T-helper 1 cell treated with Interleukin-12 subunit alpha and Interleukin-12 subunit beta and Interleukin-4 antibody, amounts not matched to agents 30 ng/mL and 1 ng/mL, for 36 hours (primary cell): ENCODE measurements at regions not wholly inside any gene's neighbourhood (a gene's known extent, or its start where the extent isn't known, plus 50 kb on each side); places are given as distances from the start of the nearest gene placed in this dataset.

Experiments
- intact Hi-C: fragments of 100-400 bp; cut with micrococcal nuclease; formaldehyde crosslinking; loops from one replicate; pipeline ENCODE4 v1.15.1; 2024

DNA sequence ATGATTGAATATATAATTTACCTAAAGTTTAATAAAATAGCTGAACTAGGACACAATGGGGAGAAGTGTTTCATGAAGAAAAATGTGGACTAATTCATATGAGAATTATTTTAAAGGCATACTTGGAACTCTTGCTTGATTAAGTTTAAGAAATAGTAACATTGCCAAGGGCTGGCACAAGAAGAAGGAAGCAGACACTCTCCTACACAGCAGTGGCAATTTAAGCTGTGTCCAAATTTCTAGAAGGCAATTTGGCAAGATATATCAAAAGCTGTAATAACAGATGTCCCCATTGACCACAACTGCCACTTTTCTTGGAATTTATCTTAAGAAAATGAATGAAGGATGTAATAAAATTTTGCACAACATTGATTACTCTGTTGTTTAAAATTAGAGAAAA is 209.5 kb upstream of the S100G start:
- intact Hi-C loops = loop anchor here (10.0 kb wide), 1 partner anchor 316 kb away; the partner anchor contains the start of gene GRPR

DNA sequence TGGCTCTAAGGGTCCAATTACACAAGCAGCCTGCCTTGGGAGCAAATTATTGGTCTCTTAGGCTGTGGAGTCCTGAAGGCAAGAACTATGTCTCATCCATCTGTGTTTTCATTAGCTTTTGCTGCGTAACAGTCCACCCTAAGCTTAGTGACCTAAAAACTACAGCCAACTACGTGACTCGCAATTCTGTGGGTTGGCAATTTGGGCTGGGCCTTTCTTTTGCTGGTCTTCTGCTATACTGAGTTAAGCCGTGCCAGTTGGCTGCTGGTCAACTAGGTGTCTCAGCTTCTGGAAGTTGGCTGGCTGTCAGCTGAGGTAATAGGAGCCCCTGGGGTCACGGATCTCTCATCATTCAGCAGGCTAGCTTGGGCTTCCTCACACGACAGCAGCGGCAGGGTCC is 205.6 kb upstream of the S100G start:
- intact Hi-C loops = loop anchor here (2.0 to 10.0 kb wide), 2 partner anchors 226 to 320 kb away; partner anchors contain the start of gene GRPR

DNA sequence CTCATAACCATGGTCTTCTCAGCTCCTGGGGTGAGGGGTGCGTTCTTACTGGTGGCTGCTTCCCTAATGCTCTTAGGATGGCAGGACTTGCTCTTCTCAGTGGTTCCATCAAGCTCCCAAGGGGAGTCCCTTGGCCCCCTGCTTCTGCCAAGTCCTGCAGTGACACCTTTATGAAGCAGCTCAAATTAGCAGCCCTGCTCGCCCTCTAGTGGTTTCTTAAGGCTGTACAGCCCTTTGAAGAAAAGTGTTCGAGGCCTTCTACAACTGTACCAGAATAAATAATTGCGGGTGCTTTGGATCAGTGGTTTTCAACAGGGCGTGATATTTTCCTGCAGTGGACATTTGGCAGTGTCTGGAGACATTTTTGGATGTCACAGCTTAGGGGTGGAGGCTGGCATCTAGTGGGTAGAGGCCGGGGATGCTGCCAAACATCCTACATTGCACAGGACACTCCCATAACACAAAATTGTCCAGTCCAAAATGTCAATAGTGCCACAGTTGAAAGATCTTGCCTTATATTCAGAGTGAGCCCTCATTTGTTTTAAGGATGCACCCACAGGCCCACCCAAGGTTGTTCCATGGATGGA is 204.7 kb upstream of the S100G start:
- intact Hi-C loops = loop anchor here (1.0 to 10.0 kb wide), 6 partner anchors 166 to 758 kb away; partner anchors contain the start of gene GRPR

DNA sequence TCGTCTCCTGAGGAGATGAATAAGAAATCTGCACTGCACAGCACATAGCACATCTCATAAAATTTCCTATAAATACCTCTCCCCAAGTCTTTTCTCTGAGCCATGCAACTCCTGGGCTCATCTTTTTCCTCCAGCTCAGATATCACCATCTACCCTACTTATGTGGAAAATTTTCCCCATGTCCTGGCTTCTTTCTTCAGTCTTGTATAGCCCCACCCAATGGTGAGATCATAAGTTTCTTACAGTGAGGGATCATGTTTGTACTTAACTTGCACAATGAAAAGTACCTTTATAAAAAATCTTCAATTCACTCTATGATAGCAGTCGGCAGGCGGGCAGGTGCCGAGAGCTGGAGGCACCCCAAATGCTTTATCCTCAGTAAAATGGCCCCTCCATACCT is 198.6 kb upstream of the S100G start:
- intact Hi-C loops = no loop called here

DNA sequence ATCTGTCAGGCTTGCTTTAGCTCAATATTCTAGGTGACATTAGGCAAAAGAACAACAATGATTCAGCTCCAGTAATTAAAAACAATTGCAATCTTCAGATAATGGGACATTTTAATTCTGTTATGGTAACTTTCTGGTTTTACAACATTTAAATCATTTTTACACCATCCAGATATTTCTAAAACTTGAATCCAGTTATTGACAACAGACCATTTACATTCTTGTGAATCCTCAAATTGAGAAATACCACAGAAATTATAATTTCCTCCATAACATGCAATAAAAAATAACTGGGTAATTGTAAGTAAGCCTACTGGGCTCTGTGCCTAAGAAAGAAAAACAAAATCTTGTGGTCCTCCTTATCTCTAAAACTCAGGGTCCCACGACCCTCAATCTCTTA is 195.0 kb upstream of the S100G start:
- intact Hi-C loops = no loop called here

DNA sequence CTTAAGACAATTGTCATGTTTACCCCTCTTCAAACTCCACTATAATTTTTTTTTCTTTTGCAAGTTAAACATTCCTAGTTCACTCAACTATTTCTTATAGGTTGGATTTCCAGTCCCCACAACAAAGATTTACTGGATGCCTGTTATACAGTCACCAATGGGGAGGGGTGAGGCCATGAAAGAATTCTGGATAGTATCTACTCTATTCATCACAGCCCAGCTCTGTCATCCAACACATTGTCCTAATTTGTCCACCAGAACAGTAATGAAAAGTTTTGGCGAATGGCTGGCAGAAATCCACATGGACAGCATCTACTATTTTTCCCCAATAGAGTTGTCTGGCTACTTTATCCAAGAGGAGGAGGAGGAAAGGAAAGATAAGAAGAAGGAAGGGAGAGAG is 192.7 kb upstream of the S100G start:
- intact Hi-C loops = no loop called here

DNA sequence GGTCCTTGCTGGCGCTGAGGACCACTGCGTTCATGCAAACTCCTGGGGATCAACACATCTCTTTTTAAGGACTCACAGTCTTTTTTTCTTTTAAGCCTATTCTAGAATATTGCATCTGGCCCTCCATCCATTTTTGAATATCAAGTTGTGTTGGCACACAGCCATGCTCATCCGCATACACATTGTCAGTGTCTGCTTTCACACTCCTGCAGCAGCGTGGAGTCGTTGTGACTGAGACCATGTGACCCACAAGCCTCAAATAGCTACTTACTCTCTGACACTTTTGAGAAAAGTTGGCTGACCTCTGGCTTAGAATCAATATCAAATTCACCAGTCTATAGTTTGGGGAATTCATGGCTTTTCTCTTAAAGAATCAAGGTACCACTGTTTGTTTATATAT is 191.8 kb upstream of the S100G start:
- intact Hi-C loops = no loop called here

DNA sequence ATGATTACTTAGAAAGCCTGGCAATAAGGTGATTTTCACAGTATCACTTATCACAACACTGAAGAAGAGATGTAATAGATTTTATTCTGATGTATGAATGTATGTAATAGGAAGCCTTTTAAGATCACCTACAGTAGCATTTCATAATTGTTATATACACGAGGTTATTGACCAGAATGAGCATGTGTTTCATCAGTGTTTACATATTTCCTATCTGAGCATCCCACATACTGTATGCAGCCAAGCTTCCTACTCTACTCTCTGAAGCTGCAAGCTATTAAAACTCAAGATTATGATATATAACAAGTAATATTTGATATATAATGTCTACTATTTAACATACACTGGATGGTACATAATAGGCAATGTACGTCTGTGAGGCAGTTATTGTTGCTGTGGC is 190.9 kb upstream of the S100G start:
- intact Hi-C loops = no loop called here

DNA sequence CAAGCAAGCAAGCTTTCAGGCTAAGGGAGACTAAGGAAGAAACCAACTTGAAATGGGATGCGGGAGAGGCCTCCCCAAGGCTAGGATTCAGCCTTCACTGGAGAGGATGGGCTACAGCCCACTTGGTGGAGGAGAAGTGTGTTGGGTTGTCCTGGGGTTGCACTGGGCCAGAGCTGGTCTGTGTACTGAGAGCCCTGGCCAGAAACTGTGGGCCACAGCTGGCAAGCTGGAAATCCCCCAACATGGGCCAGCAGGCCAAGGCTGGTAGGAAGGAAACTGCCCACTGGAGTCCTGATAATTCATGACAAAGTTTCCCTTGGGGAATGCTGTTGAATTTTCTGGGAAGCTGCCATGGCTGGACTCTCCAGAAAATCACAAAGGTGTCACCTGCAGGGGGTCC is 188.0 kb upstream of the S100G start:
- intact Hi-C loops = no loop called here

DNA sequence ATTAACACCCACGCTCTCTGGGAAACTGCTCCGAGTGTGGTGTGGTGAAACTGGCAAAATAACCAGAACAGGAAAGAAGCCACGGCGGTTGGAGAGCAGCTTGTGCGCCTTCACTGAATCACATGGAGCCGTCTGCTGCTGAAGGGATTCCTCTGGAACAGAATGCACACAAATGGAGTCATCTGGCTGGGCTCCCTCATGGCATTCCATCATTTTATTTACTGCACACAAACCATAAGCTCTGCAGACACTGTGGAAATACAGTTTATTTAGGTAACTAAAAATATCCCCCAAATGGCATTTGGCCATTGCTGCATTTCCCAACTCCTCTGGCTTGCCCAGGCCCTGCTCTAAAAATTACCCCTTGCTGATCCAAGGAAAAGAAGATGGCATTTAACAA is 187.0 kb upstream of the S100G start:
- intact Hi-C loops = no loop called here

DNA sequence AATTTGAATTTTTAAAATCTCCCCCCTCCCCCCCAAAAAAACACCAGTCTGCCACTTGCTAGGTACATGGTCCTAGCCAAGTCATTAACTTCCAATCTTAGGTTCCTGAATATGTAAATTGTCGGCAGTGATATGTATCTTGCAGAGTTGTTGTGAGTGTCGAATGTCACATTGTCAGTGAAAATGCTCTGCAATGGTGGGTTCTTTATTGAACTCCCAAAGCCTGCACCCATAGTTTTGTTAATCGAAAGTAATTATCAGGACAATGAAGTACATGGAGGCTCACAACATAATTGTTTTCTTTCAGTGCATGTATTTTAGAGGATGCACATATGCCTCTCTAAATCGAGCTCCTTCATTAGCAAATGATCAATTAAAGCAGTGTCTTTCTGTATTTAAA is 185.6 kb upstream of the S100G start:
- intact Hi-C loops = no loop called here

DNA sequence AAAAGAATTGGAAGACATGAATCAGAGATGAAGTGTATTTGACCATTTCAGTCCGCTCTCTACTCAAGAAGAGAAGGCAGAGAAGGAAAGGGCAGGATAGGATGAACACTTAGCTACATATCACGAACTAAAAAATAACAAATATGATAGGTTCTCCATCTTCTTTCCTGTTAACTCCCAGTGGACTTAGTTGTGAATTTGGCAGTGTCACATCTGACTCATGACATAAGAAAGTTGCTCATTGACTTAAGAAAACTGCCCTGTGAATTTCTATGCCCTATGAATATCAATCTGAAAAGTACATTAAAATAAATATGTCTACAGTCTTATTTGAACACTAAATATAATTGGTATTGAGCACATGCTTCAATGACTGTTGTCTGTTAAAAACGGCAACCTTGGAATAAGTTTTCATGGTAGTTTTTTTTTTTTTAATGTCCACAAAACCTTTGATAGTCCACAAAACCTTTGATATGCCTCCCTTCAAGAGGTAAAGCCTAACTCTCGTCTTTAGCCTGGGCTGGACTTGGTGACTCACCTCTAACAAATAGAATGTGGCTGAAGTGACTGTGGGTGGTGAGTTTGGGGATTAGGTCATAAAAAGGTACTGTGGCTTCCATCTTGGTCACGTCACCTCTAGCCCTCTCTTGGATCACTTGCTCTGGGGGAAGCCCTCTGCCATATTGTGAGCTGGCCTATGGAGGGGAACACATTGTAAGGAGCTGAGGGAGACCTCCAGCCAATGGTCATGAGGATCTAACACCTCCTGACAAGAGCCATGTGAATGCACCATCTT is 184.7 kb upstream of the S100G start:
- intact Hi-C loops = no loop called here

DNA sequence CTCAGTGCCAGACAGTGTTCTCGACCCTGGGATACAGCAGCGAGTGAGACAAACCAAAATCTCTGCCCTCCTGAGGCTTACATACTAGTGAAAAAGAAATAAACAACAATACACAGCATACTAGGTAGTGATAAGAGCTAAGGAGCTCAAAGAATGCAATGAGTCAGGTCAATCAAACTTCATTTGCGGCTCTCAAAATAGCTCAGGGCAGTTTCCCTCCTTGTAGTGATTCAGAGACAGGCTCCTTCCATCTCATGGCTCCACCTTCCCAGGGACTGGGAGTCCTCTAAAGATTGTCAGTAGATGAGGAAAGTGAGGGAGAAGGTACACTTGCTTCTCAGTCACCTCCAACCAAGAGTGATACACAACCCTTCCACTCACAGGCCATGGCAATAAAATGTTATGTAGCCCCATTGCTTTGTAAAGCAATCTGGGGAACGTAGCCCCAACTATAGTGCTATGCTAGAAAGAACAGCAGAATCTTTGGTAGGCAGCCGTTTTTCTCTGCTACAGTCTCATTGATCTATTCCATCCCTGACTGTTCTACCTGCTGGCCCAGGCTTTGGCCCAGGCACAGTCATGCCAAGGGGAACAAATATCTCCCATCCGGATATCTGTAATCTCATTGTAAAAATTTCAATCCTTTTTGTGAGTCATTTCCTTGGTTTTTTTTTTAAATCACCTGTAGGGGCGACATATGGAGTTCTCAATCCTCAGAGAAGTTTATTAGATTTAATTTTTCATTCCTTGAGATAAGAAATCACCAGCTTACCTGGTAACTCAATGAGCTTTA is 183.1 kb upstream of the S100G start:
- intact Hi-C loops = no loop called here

DNA sequence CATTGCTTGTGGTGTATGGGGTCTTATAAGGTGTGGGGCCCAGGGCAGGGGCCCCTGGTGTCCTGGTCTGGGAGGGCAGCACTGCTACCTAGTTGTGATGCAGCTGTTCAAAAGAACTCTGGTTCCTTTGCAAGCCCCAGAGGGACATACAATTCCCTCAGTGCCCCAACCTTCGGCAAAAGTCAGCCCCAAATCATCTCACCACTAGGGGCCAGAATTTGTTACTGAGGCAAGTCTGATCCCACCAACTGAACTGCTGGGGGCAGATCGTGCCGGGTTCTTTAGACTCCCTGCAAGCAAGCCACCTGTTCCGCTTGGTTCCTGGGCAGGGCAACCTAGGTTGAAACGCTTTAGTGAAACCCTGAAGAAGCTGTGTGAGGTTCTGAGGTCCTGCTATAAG is 180.1 kb upstream of the S100G start:
- intact Hi-C loops = no loop called here

DNA sequence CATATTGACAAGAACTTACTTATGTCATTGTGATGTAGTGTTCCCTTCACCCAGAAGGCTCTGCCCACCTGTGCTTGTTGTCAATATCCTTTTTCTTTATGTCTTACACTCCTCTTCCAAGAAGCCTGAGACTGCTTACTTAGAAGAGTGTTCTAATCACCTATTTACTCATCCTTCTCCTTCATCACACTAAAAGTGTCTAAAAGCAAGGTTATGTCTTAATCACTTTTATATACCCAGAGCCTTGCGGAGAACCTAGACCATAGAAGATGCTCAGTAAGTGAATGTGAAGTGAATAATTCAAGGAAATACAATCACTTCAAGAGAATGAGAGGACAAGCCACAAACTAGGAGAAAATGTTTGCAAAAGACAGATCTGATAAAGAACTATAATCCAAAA is 177.6 kb upstream of the S100G start:
- intact Hi-C loops = no loop called here

DNA sequence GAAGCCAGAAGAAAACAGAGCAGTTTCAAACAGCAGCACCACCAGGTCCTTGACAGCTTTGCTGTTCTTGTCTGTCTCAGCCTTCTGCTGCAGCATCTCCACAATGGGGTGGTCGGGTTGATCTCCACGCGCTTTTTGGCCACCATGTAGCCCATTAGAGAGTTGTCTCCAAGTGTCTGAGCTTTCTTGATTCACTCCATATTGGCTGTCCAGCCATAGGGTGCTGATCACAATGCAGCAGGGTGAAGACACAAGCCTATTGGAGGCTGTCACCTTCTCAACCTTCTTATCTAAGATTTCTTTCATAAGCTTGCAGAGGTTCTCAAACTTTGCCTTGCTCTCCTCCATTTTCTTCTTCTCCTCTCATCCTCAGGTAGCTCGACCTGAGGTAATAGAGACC is 175.4 kb upstream of the S100G start:
- intact Hi-C loops = no loop called here

DNA sequence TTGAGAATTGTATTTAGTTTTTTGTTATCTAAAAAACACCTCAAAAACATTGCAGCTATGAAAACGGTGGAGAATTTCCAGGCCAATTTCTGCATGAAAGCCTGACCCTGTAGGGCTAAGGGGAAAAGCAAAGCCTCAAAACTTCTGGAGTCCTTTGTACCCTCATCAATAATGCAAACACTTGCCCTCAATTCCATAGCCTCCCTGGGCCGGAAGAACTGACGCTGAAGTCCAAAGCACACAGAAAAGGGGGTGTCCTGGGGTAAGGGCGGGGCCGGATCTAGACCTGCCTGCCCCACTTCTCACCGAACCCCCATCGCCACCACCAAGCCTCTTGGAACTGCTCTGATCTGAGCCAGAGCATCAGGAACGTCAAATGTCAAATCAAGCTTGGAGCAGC is 173.9 kb upstream of the S100G start:
- intact Hi-C loops = no loop called here

DNA sequence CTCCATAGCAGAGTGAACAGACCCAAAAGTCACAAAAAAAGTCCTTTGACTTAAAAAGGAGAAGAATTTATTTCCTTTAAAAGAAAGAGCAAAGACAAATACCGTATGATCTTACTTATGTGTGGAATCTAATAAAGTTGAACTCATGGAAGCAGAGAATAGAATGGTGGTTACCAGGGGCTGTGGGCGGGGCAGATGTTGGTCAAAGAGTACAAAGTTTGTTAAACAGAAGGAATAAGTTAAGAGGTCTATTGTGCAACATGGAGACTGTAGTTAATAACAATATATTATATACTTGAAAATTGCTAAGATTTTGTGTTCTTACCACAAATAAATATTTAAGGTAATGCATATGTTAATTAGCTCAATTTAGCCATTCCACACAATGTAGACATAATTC is 173.3 kb upstream of the S100G start:
- intact Hi-C loops = no loop called here

DNA sequence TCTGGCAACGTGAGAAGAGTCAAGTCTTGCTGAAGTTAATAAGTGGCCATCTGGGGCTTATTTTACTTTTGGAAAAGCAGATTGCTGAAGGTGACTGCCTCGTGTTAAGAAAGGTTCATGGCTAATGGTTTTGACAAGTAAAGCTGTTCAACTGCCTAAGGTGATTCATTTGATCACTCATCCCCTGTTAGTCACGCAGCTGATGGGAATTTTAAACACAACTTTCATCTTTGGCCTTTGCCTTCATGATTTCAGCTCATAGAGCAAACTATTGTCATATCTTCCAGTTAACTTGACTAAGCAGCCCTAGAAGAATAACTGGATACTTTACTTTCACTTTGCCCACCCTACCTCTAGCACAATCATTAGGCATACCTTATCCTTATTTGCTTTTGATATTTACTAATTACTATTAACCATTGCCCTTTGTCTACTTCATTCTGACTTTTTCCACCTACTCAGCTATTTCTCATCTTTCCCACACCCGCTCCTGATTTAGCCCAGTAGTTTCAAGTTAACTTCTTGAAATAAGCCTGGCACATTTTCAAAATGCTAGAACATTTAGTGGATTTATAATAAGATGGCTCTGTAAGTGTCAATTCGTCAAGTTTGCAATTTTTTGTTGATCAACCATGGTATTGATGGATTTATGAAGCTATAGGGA is 170.6 kb upstream of the S100G start:
- intact Hi-C loops = no loop called here

DNA sequence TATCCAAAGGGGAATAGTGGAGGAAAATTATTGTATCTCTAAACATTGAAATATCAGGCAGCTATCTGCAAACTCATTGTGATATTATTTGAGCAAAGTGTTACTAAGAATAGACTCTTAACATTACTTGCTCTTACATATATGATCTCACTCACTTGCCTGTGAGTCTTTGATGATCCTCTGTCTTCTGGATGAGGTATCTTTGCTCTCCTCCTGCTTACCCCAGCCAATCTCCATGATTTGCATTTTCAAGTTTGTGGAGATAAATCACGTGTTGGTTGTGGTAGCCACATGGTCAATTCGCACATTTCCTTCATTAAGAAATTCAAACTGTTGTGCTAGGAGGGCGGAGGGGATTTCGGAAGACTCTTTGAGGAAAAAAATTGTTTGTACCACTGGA is 169.9 kb upstream of the S100G start:
- intact Hi-C loops = loop anchor here (5.0 kb wide), 1 partner anchor 47 kb away; no protein-coding TSS in a partner anchor

DNA sequence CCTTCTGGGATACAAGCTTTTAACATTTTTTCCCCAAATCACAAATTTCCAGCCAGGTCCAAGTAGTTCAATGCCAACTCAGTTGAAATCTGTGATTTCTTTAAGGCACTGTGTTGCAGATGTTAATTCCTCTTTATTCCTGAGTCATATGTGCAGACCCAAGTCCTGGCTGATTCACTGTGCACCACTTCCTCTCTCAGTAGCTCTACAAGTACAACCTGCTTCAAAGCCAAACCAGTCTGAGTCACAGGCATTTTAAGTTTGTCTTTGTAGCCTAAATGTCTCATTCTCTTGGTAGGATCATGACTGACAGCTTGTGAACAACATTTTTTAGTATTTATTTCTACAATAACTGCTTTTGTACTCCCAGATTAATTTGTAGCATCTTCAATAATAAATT is 165.6 kb upstream of the S100G start:
- intact Hi-C loops = loop anchor here (5.0 kb wide), 1 partner anchor 43 kb away; no protein-coding TSS in a partner anchor
